ENCODE measurements at regions not wholly inside any gene's neighbourhood (a gene's known extent, or its start where the extent isn't known, plus 50 kb on each side); places are given as distances from the start of the nearest gene placed in this dataset.

- no peaks in the 10 kb centered on the region for H3K79me2 ChIP-seq (ENCODE audit: insufficient read depth, low read length)
- H3K4ac ChIP-seq (ENCODE audit: low read depth, low read length), result no peak overlapping the region
- DNase-seq, result no peak
- WGBS (ENCODE audit: extremely low coverage, insufficient read length, low lambda C conversion rate), result no CpG with 5 or more reads among the region's 3 CpGs
- no peak overlapping the region for H3K23ac ChIP-seq (ENCODE audit: insufficient read length, low read depth, low read length)
- H3K27me3 ChIP-seq (ENCODE audit: insufficient read depth, low read length), result no peaks in the 10 kb centered on the region
- no peak overlapping the region for H4K8ac ChIP-seq (replicated peaks; ENCODE audit: insufficient read length, low read depth, low read length)
- no peak overlapping the region for H4K5ac ChIP-seq (ENCODE audit: insufficient read length, low read depth, low read length)
- H3K27me3 Mint-ChIP-seq (ENCODE audit: low read depth), result no peaks in the 10 kb centered on the region
- no peak overlapping the region for H3K14ac ChIP-seq (ENCODE audit: insufficient read depth, low read length)
- H2AK5ac ChIP-seq (ENCODE audit: insufficient read length, low read length), result no peak overlapping the region
- no peak overlapping the region for H4K91ac ChIP-seq (ENCODE audit: insufficient read length, low read depth, low read length)
- TF ChIP-seq CTCF (conservative IDR thresholded peaks at IDR 0.05), result no peak
- H2BK5ac ChIP-seq (ENCODE audit: insufficient read length, low read length), result no peak overlapping the region
- H2BK120ac ChIP-seq (ENCODE audit: low read depth, low read length, poor library complexity, severe bottlenecking), result no peak overlapping the region
- H2AFZ ChIP-seq (ENCODE audit: low read length), result no peak overlapping the region
- H3K23me2 ChIP-seq (ENCODE audit: insufficient read length, low read depth, low read length, poor library complexity, severe bottlenecking), result no peaks in the 10 kb centered on the region
- no peak overlapping the region for H3K4me3 Mint-ChIP-seq
- H3K4me2 ChIP-seq (ENCODE audit: insufficient read depth, insufficient read length, low read length), result no peak overlapping the region
- H2BK12ac ChIP-seq (ENCODE audit: insufficient read length, low read depth, low read length), result no peak overlapping the region
- H3K56ac ChIP-seq (ENCODE audit: insufficient read length, low read depth, low read length), result no peak overlapping the region
- no peaks in the 10 kb centered on the region; a peak in 1 of 5 replicates for H3K9me3 Mint-ChIP-seq
- H3K79me1 ChIP-seq (ENCODE audit: insufficient read depth, low read depth, low read length, poor library complexity, severe bottlenecking), result no peaks in the 10 kb centered on the region
- no peaks in the 10 kb centered on the region for H3K9me3 ChIP-seq (ENCODE audit: control insufficient read depth, low read depth, low read length)
- H3K27ac ChIP-seq (ENCODE audit: insufficient read length, low read depth, low read length), result no peak overlapping the region
- H3K27ac Mint-ChIP-seq, result peak overlapping the region; percentile 31 to 82 (median 55); a peak in 5 of 7 replicates
- H3K4me1 ChIP-seq (ENCODE audit: insufficient read depth, low read length), result peaks cover 5% of the 10 kb centered on the region; the same call in 1 of the 2 replicates
- no peak overlapping the region for H2BK15ac ChIP-seq (ENCODE audit: low read depth, low read length)
- no peaks in the 10 kb centered on the region for H4K20me1 ChIP-seq (ENCODE audit: control insufficient read depth, insufficient read depth, insufficient read length)
- H2BK20ac ChIP-seq (ENCODE audit: low read depth, low read length, poor library complexity, severe bottlenecking), result no peak overlapping the region
- H3K4me1 Mint-ChIP-seq, result peaks cover 18 to 20% of the 10 kb centered on the region in 2 experiments
- no peak overlapping the region for H3T11ph ChIP-seq (ENCODE audit: low read length)
- H3K36me3 Mint-ChIP-seq (ENCODE audit: insufficient read depth in 1 of 3, low read depth in 3 of 3), result no peaks in the 10 kb centered on the region
- no peak overlapping the region for H3K9ac ChIP-seq (ENCODE audit: extremely low read depth, insufficient read length, low read length)
- H3K18ac ChIP-seq (ENCODE audit: insufficient read length, low read depth, low read length), result no peak overlapping the region
Observed at GRCh38 chr2:153567367-153567766, 88.8 kb upstream of the RPRM start.
